HG03342 (cell line): ENCODE measurements at regions not wholly inside any gene's neighbourhood (a gene's known extent, or its start where the extent isn't known, plus 50 kb on each side); places are given as distances from the start of the nearest gene placed in this dataset.

Experiments
- ATAC-seq: cut with Tn5 transposase; IDR thresholded peaks from one replicate; pipeline ENCODE4 v1.9.1; 2021; ENCODE audit warnings: mild to moderate bottlenecking, moderate library complexity; ENCODE audit not compliant: unreplicated experiment

DNA sequence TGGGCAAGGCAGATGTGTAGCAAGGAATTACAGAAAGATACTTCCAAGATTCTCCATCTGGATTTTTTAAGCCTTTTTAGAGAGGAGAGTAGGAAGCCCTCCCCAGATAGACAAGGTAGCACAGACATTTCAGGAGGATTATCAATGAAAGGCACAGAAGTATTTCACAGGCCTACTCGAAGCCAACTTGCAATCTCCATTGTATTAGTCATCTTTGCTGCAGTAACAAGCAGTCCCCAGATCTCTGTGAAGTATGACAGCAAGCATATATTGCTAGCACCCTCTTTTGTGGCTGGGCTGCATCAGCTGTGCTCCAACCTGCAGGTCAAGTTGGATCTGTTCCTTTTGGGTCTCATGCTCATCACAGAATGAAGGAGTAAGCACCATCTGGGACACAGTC is 101.6 kb downstream of the MAF start:
- no peak for ATAC-seq

DNA sequence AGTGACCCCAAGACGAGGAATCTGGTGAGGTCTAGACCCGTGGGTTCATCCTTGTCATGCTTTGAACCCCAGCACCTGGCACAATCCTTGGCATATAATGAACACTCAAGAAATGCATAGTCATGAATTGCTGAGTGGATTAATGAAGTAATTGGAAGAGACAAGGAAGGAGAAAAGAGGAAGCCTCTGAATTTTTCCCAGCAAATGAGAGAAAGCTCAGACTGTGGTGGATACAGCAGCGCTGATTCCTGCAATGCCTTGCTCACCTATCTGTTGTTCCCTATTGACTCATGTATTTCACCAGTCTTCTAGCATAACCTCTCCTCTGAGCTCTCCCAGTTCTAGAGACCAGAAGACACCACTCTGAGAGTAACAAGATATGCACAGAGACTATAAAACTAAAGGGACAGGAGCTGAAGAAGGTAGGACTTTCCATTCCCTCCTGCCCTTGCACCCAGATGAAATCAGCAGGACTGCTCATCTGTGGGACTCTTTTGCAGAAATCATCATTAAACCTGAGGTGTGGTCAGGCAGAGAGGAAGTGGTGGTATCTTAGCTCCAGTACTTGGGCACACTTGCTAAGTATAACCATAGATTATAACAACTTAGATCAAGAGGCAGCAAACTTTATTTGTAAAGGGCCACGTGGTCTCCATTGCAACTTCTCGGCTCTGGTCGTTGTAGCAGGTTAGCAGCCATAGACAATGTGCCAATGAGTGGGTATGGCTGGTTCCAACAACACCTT is 102.8 kb downstream of the MAF start:
- no peak for ATAC-seq

GRCh38 chr16:79493911-79494310 is 106.6 kb downstream of the MAF start:
- ATAC-seq, result no peak

GRCh38 chr16:79492036-79492435 is 108.5 kb downstream of the MAF start:
- ATAC-seq, result no peak

- no peak for ATAC-seq
These were observed 115.5 kb downstream of the MAF start for GRCh38 chr16:79485020-79485419.

GRCh38 chr16:79484237-79484636 is 116.3 kb downstream of the MAF start:
- no peak for ATAC-seq

DNA sequence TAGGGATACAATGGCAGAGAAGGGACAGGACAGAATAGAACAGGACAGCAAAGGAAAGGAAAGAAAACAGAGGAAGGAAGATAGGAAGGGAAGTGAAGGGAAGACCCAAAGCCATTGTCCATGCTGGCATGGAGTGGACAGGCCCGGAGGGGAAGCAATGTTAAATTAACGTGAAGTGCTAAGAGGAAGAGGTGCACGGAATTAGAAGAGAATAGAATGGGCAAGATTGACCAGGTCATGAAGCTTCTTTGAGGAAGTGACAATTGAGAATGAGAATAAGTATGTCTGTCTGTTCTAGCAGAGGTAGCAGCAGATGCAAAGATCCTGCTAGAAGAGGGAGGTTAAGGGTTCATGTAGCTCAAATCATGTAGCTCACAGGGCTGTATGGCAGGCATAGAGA is 117.2 kb downstream of the MAF start:
- ATAC-seq, result no peak

DNA sequence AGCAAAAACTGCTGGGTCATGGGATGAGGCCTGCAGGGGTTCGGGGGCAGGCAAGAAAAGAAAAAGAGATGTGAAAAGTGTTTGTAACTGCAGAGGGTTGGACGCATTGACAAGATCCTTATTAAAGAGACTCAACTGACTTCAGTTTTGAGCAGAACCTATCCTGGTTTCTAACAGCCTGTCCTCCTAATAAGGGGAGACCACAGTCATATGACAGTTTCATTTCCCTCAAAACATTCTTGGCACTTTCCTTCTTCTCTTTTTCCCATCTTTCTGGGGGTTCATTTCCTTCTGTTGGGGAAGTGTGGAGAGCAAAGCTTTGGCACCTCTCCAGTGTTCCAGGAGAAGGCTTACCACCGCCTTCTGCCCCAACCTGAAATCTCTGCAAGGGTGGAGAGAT is 118.5 kb downstream of the MAF start:
- ATAC-seq, result no peak

GRCh38 chr16:79480929-79481328 is 119.6 kb downstream of the MAF start:
- ATAC-seq, result no peak

- no peak for ATAC-seq
These were observed 120.5 kb downstream of the MAF start for GRCh38 chr16:79480056-79480455.

- no peak for ATAC-seq
These were observed 124.0 kb downstream of the MAF start for GRCh38 chr16:79476580-79476979.

GRCh38 chr16:79475841-79476240 is 124.7 kb downstream of the MAF start:
- no peak for ATAC-seq

- no peak for ATAC-seq
These were observed 127.1 kb downstream of the MAF start for GRCh38 chr16:79473456-79473855.

DNA sequence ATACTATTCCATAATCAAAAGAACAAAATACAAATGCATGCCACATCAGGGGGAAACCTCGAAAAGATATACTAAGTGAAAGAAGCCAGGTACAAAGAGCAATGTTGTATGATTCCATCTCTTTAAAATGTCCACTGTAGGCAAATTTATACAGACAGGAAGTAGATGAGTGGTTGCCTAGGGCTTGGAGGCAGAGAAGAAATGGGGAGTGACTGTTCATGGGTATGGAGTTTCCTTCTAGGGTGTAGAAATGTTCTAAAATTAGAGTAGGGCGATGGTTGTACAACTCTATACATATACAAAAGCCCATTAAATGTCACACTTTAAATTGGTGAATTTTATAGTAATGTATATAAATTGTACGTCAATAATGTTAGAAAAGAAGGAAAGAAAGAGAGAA is 128.1 kb downstream of the MAF start:
- ATAC-seq, result no peak

GRCh38 chr16:79469999-79470398 is 130.5 kb downstream of the MAF start:
- ATAC-seq, result no peak

GRCh38 chr16:79468631-79469030 is 131.9 kb downstream of the MAF start:
- ATAC-seq, result no peak

DNA sequence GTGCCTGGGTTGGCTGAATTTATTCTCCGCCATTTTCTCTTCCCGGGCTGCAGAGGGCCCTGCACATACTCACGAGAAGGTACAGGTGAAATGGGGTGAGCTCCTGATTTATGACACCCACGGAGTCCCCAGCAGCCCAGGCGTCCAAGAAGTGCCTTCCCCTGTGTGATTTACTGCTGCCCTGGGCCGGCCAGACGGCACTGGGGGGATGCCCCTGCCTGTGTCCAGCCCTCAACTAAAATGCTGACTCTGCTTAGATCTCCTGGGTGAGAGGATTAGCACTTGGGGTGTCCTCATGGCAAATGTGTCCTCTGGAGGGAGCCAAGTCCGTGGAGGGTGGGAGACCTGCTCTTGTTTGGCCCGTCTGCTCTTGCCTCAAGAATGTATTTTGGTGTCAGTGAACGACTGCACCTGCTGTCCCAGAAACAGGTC is 132.4 kb downstream of the MAF start:
- ATAC-seq, result no peak

DNA sequence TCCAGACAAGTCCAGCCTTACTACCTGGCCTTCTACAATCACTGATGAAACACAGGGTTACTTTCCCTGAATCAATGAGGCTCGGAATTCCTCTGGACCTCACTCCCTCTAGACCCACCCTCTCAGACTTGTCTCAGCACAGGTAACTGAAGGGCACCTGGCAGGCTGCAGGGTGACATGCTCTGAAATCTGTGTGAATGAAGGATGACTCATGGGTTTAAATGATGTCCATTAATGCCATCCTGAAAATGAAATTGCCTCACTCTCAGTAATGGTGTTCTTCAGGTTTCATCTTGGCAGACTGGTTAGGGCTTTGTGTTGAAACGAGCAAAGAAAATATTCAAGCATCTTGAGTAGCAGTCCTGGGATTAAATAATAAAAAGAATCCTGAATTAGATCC is 134.4 kb downstream of the MAF start:
- no peak for ATAC-seq

GRCh38 chr16:79463841-79464240 is 136.7 kb downstream of the MAF start:
- ATAC-seq, result no peak

- no peak for ATAC-seq
These were observed 144.5 kb downstream of the MAF start for GRCh38 chr16:79456036-79456435.

DNA sequence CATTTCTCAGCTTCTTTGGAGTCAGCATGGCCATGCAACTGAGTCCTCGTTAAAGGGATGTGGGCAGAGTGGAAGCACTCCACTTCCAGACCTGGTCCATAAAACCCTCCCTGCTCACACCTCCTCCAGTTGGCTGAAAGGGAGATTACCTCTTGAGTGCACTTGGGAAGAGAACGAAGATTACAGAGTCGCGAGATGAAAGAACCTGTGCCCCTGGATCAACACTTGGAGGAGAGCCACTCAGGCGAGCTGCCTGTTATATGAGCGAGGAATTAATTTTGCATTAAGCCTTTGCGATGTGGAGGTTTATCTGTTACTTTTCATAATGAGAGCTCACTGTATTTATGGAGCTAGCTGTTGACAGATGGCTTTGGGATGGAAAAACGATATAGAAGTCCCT is 147.9 kb downstream of the MAF start:
- ATAC-seq, result no peak

- ATAC-seq, result peak; percentile 81
These were observed 149.2 kb downstream of the MAF start for GRCh38 chr16:79451196-79451816.

GRCh38 chr16:79449900-79450299 is 150.6 kb downstream of the MAF start:
- no peak for ATAC-seq
